ENCODE measurements at regions not wholly inside any gene's neighbourhood (a gene's known extent, or its start where the extent isn't known, plus 50 kb on each side); places are given as distances from the start of the nearest gene placed in this dataset.

- BruUV-seq (replicated peaks), result no TSS peak
- in situ Hi-C loops (cut with HindIII; ENCODE audit: low pct_unique_long_range_greater_than_20kb, low sequenced_read_pairs), result no loop called here
- Histone ChIP-seq H3K27me3 (ENCODE audit: control insufficient read depth, insufficient read depth, low read length) (no peaks in the 10 kb centered on the region), H3K9me3 (ENCODE audit: control insufficient read depth, insufficient read depth, low read depth, low read length) (peaks cover 4% of the 10 kb centered on the region; the same call in 1 of the 2 replicates), H3K4me3 (ENCODE audit: low read depth in 2 of 2, low read length in 2 of 2) (no peak overlapping the region), H3K36me3 (ENCODE audit: control insufficient read depth, insufficient read depth, low read length) (no peaks in the 10 kb centered on the region), H3K27ac (ENCODE audit: low read length) (no peak overlapping the region), H3K4me1 (ENCODE audit: control insufficient read depth, insufficient read depth, low read length) (no peaks in the 10 kb centered on the region)
- CTCF ChIA-PET, result no interaction called here
- intact Hi-C loops (cut with micrococcal nuclease; ENCODE audit: unreplicated experiment), result no loop called here
- no peak for TF ChIP-seq POLR2AphosphoS5 (IDR thresholded peaks at IDR 0.05; ENCODE audit: low read depth, low read length)
- TF ChIP-seq CTCF (IDR thresholded peaks at IDR 0.05), result no peak
- no peak for TF ChIP-seq TCF7L2 (IDR thresholded peaks at IDR 0.05; ENCODE audit: low read depth, low read length)
- TF ChIP-seq REST (IDR thresholded peaks at IDR 0.05; ENCODE audit: insufficient read depth in 1 of 2, low read depth in 2 of 2, low read length in 1 of 2), result no peak
- TF ChIP-seq SIN3A (IDR thresholded peaks at IDR 0.05; ENCODE audit: borderline replicate concordance, insufficient read depth, low read depth, low read length), result no peak
- DNase-seq (ENCODE audit: low read depth, low spot score), result no peak
- POLR2A ChIA-PET, result no interaction called here
- no peak for ATAC-seq
These were observed 229.3 kb downstream of the PCSK1 start for GRCh38 chr5:96203761-96204160.

- Histone ChIP-seq H3K27ac (ENCODE audit: low read length) (no peak overlapping the region), H3K9me3 (ENCODE audit: control insufficient read depth, insufficient read depth, low read depth, low read length) (no peaks in the 10 kb centered on the region), H3K4me1 (ENCODE audit: control insufficient read depth, insufficient read depth, low read length) (no peaks in the 10 kb centered on the region), H3K36me3 (ENCODE audit: control insufficient read depth, insufficient read depth, low read length) (no peaks in the 10 kb centered on the region), H3K27me3 (ENCODE audit: control insufficient read depth, insufficient read depth, low read length) (no peaks in the 10 kb centered on the region), H3K4me3 (ENCODE audit: low read depth in 2 of 2, low read length in 2 of 2) (no peak overlapping the region)
- DNase-seq (ENCODE audit: low read depth, low spot score) (no peak), ATAC-seq (no peak)
- intact Hi-C loops (cut with micrococcal nuclease; ENCODE audit: unreplicated experiment), result no loop called here
- ChIA-PET CTCF (no interaction called here), POLR2A (interaction anchor here (0.6 to 0.7 kb wide), 2 partner anchors 9 to 332 kb away, joined by 3 to 9 read pairs; no protein-coding TSS in a partner anchor)
- in situ Hi-C loops (cut with HindIII; ENCODE audit: low pct_unique_long_range_greater_than_20kb, low sequenced_read_pairs), result no loop called here
- BruUV-seq (replicated peaks), result no TSS peak
- no peak for TF ChIP-seq CTCF (IDR thresholded peaks at IDR 0.05)
- no peak for TF ChIP-seq POLR2AphosphoS5 (IDR thresholded peaks at IDR 0.05; ENCODE audit: low read depth, low read length)
- TF ChIP-seq SIN3A (IDR thresholded peaks at IDR 0.05; ENCODE audit: borderline replicate concordance, insufficient read depth, low read depth, low read length), result no peak
- no peak for TF ChIP-seq TCF7L2 (IDR thresholded peaks at IDR 0.05; ENCODE audit: low read depth, low read length)
- TF ChIP-seq REST (IDR thresholded peaks at IDR 0.05; ENCODE audit: insufficient read depth in 1 of 2, low read depth in 2 of 2, low read length in 1 of 2), result no peak
These were observed 231.5 kb downstream of the PCSK1 start for GRCh38 chr5:96201503-96201902.
